Kidney (tissue), 13 donors: ENCODE measurements at regions not wholly inside any gene's neighbourhood (a gene's known extent, or its start where the extent isn't known, plus 50 kb on each side); places are given as distances from the start of the nearest gene placed in this dataset.

Source experiments
- DNase-seq, 5 donors: peaks; one replicate each; pipeline ENCODE4 v3.0.0-alpha.2; 2013 to 2020
- FAIRE-seq: peaks from 2 replicates; lab custom pipeline; 2012; peaks lifted over from hg19 to GRCh38; lab: Jason Lieb, UNC
- H3K27ac ChIP-seq, 2 donors: one replicate each; pipeline ENCODE4 v1.7.0; 2013; ENCODE audit warnings: low read depth in 2 of 2, low read length in 2 of 2, inconsistent platforms in 1 of 2
- H3K27me3 ChIP-seq: one replicate; pipeline ENCODE4 v1.7.1; 2013; ENCODE audit warnings: low read length, inconsistent platforms; ENCODE audit not compliant: control insufficient read depth, insufficient read depth
- H3K36me3 ChIP-seq, 3 donors: one replicate each; pipeline versions ENCODE4 v1.7.0 to v1.7.1; 2013; ENCODE audit warnings: low read length in 3 of 3, control low read depth in 1 of 3, inconsistent platforms in 1 of 3; ENCODE audit not compliant: insufficient read depth in 3 of 3, control insufficient read depth in 2 of 3
- H3K4me1 ChIP-seq, 3 donors: one replicate each; pipeline versions ENCODE4 v1.7.0 to v1.7.1; 2013; ENCODE audit warnings: low read length in 3 of 3, inconsistent platforms in 1 of 3, low read depth in 1 of 3; ENCODE audit not compliant: control insufficient read depth in 2 of 3, insufficient read depth in 2 of 3
- H3K4me3 ChIP-seq, 3 donors: one replicate each; pipeline versions ENCODE4 v1.7.0 to v1.8.1; 2013; ENCODE audit warnings: low read length in 3 of 3, control low read depth in 1 of 3, inconsistent platforms in 1 of 3
- H3K9ac ChIP-seq, 3 donors: one replicate each; pipeline versions ENCODE4 v1.7.0 to v1.7.1; 2013; ENCODE audit warnings: low read length in 3 of 3, control low read depth in 1 of 3, inconsistent platforms in 1 of 3
- H3K9me3 ChIP-seq, 3 donors: one replicate each; pipeline versions ENCODE4 v1.7.0 to v1.7.1; 2013; ENCODE audit warnings: low read length in 3 of 3, control low read depth in 1 of 3, inconsistent platforms in 1 of 3; ENCODE audit not compliant: control insufficient read depth in 2 of 3, insufficient read depth in 1 of 3
- intact Hi-C: fragments of 100-400 bp; cut with DNase I; formaldehyde crosslinking; loops from one replicate; pipeline ENCODE4 v1.11.1; 2022
- TF ChIP-seq, protein P1 (sequence below): IDR thresholded peaks from 3 replicates; pipeline ENCODE4 v1.5.1; 2012; ENCODE audit warnings: mild to moderate bottlenecking, moderate library complexity, borderline replicate concordance; ENCODE audit not compliant: insufficient read depth; ENCODE audit errors: extremely low read depth
- donor health status: control.
- donor health status: control.
- donor health status: control.
- donor health status: control.
- donor health status: control.
- donor health status: DM: yes; HTN: yes; CAD: no.
- donor health status: Normal renal cell carcinoma (clear cell type).

DNA sequence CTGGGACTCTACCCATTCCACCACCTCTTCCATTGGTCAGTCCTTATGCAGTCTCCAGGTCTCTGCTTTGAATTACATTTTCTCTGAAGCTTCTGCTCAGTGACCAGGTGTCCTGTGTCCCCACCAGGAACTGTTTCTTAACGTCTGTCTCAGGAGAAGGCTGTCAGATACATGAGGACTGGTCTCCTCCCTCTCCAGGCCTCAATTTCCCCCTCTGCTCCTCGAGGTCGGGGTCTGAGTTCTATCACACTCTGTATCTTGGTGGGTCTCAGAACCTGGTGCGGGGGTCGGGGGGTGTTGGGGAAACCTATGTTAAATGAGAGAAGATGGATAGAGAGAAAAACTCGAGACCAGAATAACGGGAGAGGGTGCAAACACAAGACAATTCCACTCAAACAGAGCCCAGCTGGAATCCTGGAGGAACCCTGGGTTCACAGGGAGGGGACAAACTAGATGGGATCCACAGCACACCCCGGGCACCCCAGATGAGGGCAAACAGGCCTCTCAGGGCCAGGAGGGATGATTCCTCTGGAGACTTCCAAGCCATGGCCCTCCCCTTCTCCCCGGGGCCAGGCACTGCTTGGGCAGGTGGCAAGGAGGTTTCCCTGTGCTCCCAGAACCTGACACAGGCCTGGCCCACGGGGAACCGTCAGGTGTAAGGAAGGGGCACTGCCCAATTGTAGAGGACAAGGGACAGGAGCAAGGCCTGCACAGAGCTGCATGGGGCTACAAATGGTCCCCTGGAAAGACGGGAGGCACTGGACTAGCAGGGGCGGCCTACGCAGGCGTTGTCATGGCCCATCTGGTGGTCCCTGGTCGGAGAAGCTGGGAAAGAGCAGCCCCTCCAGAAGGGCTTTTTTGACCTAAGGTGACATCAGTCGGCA is 313.2 kb upstream of the DIO3 start:
- intact Hi-C loops, result no loop called here
- Histone ChIP-seq H3K4me1 (no peaks in the 10 kb centered on the region), H3K27ac (no peak overlapping the region), H3K9me3 (peaks cover 0 to 3% (median 0%) of the 10 kb centered on the region in 3 donors), H3K27me3 (no peaks in the 10 kb centered on the region), H3K4me3 (no peak overlapping the region), H3K9ac (no peak overlapping the region), H3K36me3 (no peaks in the 10 kb centered on the region)
- FAIRE-seq (no peak), DNase-seq (no peak)
- TF ChIP-seq, protein P1, sequence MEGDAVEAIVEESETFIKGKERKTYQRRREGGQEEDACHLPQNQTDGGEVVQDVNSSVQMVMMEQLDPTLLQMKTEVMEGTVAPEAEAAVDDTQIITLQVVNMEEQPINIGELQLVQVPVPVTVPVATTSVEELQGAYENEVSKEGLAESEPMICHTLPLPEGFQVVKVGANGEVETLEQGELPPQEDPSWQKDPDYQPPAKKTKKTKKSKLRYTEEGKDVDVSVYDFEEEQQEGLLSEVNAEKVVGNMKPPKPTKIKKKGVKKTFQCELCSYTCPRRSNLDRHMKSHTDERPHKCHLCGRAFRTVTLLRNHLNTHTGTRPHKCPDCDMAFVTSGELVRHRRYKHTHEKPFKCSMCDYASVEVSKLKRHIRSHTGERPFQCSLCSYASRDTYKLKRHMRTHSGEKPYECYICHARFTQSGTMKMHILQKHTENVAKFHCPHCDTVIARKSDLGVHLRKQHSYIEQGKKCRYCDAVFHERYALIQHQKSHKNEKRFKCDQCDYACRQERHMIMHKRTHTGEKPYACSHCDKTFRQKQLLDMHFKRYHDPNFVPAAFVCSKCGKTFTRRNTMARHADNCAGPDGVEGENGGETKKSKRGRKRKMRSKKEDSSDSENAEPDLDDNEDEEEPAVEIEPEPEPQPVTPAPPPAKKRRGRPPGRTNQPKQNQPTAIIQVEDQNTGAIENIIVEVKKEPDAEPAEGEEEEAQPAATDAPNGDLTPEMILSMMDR, result no peak

DNA sequence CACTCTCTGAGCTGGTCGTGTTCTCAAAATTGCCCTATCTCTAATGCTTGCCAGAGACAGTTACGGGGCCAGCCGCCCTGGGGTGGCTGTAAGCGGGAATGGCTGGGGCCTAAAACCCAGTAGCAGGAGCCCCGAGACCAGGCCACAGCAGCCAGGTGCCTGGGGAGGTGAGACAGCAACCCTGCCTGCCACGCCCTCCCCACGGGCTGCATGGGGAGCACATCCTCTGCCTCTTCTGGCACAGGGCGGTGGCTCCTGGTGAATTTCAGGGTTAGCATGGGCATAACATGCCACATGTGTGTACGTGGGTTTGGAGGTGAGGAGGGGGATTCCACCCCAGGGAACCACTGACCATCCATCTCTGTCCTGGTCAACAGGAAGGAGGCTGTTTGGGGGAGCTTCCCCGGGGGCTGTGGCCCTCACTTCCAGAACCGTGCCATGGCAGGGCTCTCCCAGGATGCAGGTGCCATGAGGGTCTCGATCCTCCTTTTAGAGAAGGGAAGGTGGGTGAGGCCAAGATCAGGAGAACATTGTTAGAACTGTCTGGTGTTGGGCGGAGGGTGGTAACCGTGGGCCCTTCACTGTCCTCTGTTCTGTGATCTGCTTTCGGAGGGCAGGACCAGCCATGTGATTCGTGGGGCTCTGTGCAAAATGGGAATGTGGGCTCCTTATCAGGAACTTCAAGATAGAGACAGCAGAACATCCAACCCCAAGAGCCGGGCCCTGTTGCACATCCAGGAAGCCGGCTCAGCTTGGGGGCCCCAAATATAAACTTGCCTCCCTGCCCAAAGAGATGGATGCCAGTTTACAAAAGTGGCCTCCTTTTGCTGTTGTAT is 312.2 kb upstream of the DIO3 start:
- FAIRE-seq (no peak), DNase-seq (no peak)
- H3K9ac ChIP-seq, result no peak overlapping the region
- no peaks in the 10 kb centered on the region for H3K27me3 ChIP-seq
- H3K36me3 ChIP-seq, result no peaks in the 10 kb centered on the region
- TF ChIP-seq, protein P1, result no peak
- no peak overlapping the region for H3K27ac ChIP-seq
- H3K9me3 ChIP-seq, result peaks cover 0 to 3% (median 0%) of the 10 kb centered on the region in 3 donors
- H3K4me3 ChIP-seq, result no peak overlapping the region
- no peaks in the 10 kb centered on the region for H3K4me1 ChIP-seq
- intact Hi-C loops, result no loop called here

DNA sequence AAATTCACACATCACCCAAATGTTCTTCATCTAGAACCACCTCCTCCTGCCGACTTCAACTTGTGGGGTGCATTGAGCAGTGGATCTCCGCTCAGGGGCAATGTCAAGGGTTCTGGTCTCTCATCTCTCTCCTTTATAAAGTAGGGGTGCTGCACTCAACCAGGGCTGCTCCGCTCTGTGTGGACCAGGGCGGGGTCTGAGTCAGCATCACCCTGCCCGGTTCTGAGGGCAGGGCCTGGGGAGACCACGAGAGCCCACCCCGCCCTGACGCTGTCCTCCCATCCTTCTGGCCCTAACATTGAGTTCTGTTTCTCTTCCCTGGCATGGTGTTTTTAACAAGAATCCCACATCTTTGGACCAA is 311.6 kb upstream of the DIO3 start:
- H3K4me1 ChIP-seq, result no peaks in the 10 kb centered on the region
- H3K27me3 ChIP-seq, result no peaks in the 10 kb centered on the region
- no peaks in the 10 kb centered on the region for H3K9me3 ChIP-seq
- no peak overlapping the region for H3K27ac ChIP-seq
- TF ChIP-seq, protein P1, result no peak
- DNase-seq (no peak), FAIRE-seq (no peak)
- intact Hi-C loops, result no loop called here
- H3K36me3 ChIP-seq, result no peaks in the 10 kb centered on the region
- no peak overlapping the region for H3K4me3 ChIP-seq
- no peak overlapping the region for H3K9ac ChIP-seq
